ENCODE measurements at regions not wholly inside any gene's neighbourhood (a gene's known extent, or its start where the extent isn't known, plus 50 kb on each side); places are given as distances from the start of the nearest gene placed in this dataset.

DNA sequence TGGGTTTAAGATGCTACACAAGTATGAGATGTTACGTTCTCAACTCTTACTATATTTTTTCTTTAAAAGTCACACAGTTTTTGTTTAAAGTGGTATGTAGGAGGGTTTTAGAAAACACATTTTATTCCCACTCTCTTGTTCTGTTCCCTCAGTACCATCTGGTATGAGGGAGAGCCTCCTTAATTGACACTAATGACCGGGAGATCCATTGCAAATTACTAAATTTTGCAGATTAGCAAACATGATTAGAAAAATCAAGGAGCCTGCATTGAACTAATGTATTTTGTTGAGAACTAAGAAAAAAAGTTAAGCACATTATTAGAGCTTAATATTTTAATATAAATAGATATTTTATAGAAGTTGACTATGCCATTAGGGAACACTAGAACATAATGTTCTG, 87.3 kb upstream of the UNC5C start:
- Mint-ChIP-seq H3K9me3 (peaks cover 0 to 5% (median 0%) of the 10 kb centered on the region in 7 donors), H3K27me3 (ENCODE audit: low read depth in 3 of 3) (no peaks in the 10 kb centered on the region), H3K36me3 (no peaks in the 10 kb centered on the region), H3K4me3 (no peak overlapping the region), H3K27ac (no peak overlapping the region), H3K4me1 (peaks cover 16% of the 10 kb centered on the region)
- no peak overlapping the region for H3K4me3 ChIP-seq (replicated peaks in 1 of 3; ENCODE audit: low read depth in 2 of 3, low read length in 3 of 3)
- intact Hi-C loops (cut with micrococcal nuclease) = no loop called here
- TF ChIP-seq, protein P1, sequence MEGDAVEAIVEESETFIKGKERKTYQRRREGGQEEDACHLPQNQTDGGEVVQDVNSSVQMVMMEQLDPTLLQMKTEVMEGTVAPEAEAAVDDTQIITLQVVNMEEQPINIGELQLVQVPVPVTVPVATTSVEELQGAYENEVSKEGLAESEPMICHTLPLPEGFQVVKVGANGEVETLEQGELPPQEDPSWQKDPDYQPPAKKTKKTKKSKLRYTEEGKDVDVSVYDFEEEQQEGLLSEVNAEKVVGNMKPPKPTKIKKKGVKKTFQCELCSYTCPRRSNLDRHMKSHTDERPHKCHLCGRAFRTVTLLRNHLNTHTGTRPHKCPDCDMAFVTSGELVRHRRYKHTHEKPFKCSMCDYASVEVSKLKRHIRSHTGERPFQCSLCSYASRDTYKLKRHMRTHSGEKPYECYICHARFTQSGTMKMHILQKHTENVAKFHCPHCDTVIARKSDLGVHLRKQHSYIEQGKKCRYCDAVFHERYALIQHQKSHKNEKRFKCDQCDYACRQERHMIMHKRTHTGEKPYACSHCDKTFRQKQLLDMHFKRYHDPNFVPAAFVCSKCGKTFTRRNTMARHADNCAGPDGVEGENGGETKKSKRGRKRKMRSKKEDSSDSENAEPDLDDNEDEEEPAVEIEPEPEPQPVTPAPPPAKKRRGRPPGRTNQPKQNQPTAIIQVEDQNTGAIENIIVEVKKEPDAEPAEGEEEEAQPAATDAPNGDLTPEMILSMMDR (IDR thresholded peaks at IDR 0.05) = no peak
- no peak overlapping the region for H3K4me2 ChIP-seq (replicated peaks; ENCODE audit: extremely low read depth, low read length, poor library complexity, severe bottlenecking)
- H3K36me3 ChIP-seq (replicated peaks in 1 of 2; ENCODE audit: control insufficient read depth in 1 of 2, insufficient read depth in 2 of 2, low read length in 2 of 2) = no peaks in the 10 kb centered on the region
- H4K20me1 ChIP-seq (ENCODE audit: insufficient read depth, low read length) = no peaks in the 10 kb centered on the region
- H3K27me3 ChIP-seq (ENCODE audit: control insufficient read depth in 2 of 2, insufficient read depth in 2 of 2, low read length in 2 of 2) = no peaks in the 10 kb centered on the region
- H3K27ac ChIP-seq (ENCODE audit: low read depth in 1 of 2, low read length in 2 of 2) = no peak overlapping the region
- no peaks in the 10 kb centered on the region for H3K9me3 ChIP-seq (replicated peaks in 1 of 2; ENCODE audit: control insufficient read depth in 1 of 2, insufficient read depth in 1 of 2, low read length in 2 of 2)
- WGBS (ENCODE audit: insufficient coverage) = no CpG with 5 or more reads among the region's 2 CpGs
- H2AFZ ChIP-seq (ENCODE audit: insufficient read depth, low read depth, low read length, poor library complexity, severe bottlenecking) = no peak overlapping the region
- H3K4me1 ChIP-seq (ENCODE audit: control insufficient read depth in 1 of 2, insufficient read depth in 2 of 2, low read length in 2 of 2) = peaks cover 5 to 14% of the 10 kb centered on the region in 2 donors
- DNase-seq = no peak
- no peak overlapping the region for H3K9ac ChIP-seq (ENCODE audit: insufficient read depth, low read length, poor library complexity, severe bottlenecking)
- H3K79me2 ChIP-seq (ENCODE audit: insufficient read depth, low read length) = no peaks in the 10 kb centered on the region

DNA sequence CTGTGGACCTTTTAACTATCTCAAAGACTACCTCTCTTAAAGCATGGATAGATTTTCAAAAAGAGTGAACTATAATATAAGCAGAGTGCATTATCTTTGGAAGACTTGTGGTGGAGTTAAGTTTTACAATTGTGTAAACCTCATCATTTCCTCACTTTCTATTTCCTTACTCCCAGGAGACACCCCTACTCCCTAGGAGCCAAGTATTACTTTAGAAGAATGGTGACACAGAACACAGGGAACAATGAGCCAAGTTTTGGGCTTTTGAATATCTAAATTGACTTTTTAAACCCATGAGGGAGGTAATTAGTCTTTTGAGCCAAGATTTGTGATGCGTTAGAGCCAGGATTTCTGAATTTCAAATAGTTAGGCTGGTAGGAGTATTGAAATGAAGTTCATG, 78.9 kb upstream of the UNC5C start:
- H3K9me3 Mint-ChIP-seq = peaks cover 0 to 5% (median 2%) of the 10 kb centered on the region in 7 donors
- Histone ChIP-seq H3K9ac (ENCODE audit: insufficient read depth, low read length, poor library complexity, severe bottlenecking) (no peak overlapping the region), H4K20me1 (ENCODE audit: insufficient read depth, low read length) (no peaks in the 10 kb centered on the region), H3K27me3 (ENCODE audit: control insufficient read depth in 2 of 2, insufficient read depth in 2 of 2, low read length in 2 of 2) (no peaks in the 10 kb centered on the region), H3K4me2 (replicated peaks; ENCODE audit: extremely low read depth, low read length, poor library complexity, severe bottlenecking) (no peak overlapping the region), H3K4me3 (replicated peaks in 1 of 3; ENCODE audit: low read depth in 2 of 3, low read length in 3 of 3) (no peak overlapping the region), H3K4me1 (ENCODE audit: control insufficient read depth in 1 of 2, insufficient read depth in 2 of 2, low read length in 2 of 2) (no peaks in the 10 kb centered on the region), H2AFZ (ENCODE audit: insufficient read depth, low read depth, low read length, poor library complexity, severe bottlenecking) (no peak overlapping the region), H3K79me2 (ENCODE audit: insufficient read depth, low read length) (no peaks in the 10 kb centered on the region), H3K9me3 (replicated peaks in 1 of 2; ENCODE audit: control insufficient read depth in 1 of 2, insufficient read depth in 1 of 2, low read length in 2 of 2) (no peaks in the 10 kb centered on the region), H3K36me3 (replicated peaks in 1 of 2; ENCODE audit: control insufficient read depth in 1 of 2, insufficient read depth in 2 of 2, low read length in 2 of 2) (no peaks in the 10 kb centered on the region), H3K27ac (ENCODE audit: low read depth in 1 of 2, low read length in 2 of 2) (no peak overlapping the region)
- H3K4me3 Mint-ChIP-seq = no peak overlapping the region
- H3K4me1 Mint-ChIP-seq = no peaks in the 10 kb centered on the region
- TF ChIP-seq, protein P1 (IDR thresholded peaks at IDR 0.05) = no peak
- H3K27me3 Mint-ChIP-seq (ENCODE audit: low read depth in 3 of 3) = no peaks in the 10 kb centered on the region
- no peaks in the 10 kb centered on the region for H3K36me3 Mint-ChIP-seq
- no peak overlapping the region for H3K27ac Mint-ChIP-seq
- DNase-seq = no peak
- intact Hi-C loops (cut with micrococcal nuclease) = no loop called here
- 100% methylated on average over 1 of the region's 1 CpG for WGBS (ENCODE audit: insufficient coverage)
